Hematopoietic multipotent progenitor cell treated with erythropoietin and hydrocortisone succinate and interleukin-3 and kit ligand, for 8 days (in vitro differentiated cells): ENCODE measurements at regions not wholly inside any gene's neighbourhood (a gene's known extent, or its start where the extent isn't known, plus 50 kb on each side); places are given as distances from the start of the nearest gene placed in this dataset.
"Not testable (repeated sequence)": the region's sequence is repeated elsewhere in the genome, so short reads cannot be mapped to it uniquely, and the experiment has no call there.

Experiments used
- DNase-seq: peaks from one replicate; pipeline ENCODE4 v3.0.0-alpha.2; 2015

DNA sequence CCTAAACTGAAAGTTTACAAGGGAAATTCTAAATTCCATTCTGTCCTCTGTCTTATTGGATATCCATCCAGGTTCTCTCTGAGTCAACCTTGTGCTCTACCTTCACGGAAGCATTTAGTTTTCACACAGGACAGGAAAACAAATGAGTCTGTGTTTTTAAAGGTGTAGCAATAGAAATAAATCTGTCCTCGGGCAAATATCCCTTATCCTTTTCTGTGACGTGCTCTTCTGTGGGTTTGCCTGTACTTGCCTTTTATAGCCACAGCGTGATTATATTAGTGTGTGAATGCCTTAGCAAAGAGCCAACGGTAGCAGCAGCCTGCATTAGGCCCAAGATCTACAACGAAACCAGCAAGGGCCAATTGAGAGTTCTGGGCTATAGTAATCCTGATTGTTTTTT, 127.2 kb upstream of the PLSCR5 start:
- DNase-seq, result no peak

DNA sequence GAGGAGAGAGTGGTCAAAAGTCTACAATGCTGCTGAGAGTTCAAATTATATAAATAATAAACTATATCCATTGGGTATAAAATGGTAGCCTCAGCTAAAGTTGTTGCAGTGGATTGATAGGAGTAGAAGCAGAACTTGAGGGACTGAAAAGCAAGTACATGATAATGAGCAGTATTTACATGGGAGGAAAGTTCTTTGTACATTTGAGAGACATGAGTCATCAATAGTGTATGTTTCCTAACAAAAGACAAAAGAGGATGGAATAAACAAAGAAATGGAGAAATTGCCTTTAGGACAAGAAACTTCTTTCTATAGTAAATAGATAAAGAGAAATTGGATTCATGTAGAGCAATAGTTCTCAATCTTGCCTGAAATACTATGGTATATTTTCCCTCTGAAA, 110.0 kb upstream of the PLSCR5 start:
- DNase-seq, result no peak

DNA sequence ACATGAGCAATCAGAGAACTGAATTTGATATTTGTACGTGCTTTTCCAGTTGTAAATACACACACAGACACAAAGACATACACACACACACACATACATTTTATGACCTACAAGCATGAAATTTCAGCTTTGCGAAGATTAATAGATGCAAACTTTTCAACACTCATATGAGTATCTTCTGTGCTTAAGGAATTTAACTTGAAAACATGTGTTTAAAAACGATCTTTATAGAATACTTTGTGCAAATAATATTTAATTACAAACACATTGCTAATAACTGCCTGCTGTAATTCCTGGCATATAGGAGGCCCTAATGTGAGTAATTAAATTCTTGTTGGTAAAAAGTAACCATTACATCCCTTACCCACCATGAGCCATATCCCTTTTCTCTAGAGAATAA, 107.7 kb upstream of the PLSCR5 start:
- DNase-seq, result no peak

DNA sequence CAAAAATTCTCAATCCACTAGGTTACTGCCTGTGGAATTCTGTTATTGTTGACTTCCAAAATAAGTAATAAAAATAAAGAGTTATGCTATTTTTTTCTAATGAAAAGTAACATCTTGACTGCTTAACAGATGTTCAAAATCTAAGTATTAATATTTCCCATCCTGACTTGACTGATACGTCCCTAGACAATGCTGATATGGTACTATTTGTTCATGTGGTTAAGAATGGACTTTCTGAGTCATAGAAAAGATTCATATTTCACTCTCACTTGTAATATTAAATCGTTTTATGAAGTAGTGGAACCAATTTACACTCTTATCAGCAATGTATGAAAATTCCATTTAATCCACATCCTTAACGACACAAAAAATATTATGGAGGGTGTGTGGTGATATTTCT, 104.8 kb upstream of the PLSCR5 start:
- no peak for DNase-seq

DNA sequence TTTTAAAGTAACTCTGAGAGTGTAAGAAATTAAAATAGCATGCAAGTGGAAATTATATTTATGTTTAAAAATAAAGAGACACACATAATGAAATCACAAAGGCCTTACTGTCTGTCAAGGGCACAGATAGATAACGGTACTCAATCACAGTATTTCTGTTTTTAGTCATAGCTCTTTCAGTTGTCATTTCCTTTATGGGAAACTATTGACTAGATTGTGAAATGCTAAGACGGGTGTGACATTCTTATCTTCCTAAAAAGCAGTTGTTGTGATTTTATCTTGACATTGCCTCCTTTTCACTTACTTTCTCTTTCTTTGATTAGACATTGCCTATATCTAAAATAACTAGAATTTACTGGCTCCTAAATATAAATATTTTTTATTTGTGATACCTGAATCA, 100.1 kb upstream of the PLSCR5 start:
- DNase-seq, result no peak

DNA sequence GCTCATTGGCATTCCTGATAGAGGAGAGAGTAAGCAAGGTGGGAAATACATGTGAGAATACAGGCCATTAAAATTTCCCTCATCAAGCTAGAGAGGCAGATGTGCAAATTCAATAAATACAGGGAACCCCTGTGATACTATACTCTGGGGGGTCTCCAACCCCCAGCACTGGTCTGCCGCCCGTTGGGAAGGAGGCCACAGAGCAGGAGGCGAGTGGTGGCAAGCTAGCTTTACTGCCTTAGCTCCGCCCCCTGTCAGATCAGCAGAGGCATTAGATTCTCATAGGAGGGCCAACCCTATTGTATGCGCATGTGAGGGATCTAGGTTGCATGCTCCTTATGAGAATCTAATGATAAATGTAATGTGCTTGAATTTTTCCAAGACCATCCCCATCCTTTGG, 97.1 kb upstream of the PLSCR5 start:
- DNase-seq, result no peak

DNA sequence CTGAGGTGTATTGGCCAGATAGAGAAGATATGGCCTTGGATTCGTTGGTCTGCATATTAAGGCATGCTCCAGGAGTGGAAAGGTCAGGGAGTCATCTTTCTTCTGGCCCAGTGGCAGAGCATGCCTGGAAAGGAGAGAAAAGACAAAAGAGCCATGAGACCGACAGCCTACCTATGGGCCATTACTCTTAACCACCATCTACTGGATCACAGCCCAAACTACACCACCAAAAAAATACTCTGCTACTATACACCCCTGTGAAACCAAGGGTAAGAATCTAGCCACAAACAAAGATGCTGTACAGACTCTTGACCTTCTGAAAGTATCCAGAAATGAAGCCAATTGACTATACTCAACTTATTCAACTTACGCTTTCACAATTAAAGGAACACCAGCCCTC, 96.1 kb upstream of the PLSCR5 start:
- DNase-seq, result no peak

DNA sequence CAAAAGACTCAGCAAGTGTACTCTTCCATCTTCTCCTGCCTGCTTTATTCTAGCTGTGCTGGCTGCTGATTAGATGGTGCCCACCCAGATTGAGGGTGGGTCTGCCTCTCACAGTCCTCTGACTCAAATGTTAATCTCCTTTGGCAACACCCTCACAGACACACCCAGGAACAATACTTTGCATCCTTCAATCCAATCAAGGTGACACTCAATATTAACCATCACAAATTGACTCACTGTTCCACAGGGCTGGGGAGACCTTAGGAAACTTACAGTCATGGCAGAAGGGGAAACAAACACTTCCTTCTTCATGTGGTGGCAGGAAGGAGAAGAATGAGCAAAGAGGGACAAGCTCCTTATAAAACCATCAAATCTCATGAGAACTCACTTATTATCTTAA, 94.9 kb upstream of the PLSCR5 start:
- DNase-seq, result not testable (repeated sequence)

DNA sequence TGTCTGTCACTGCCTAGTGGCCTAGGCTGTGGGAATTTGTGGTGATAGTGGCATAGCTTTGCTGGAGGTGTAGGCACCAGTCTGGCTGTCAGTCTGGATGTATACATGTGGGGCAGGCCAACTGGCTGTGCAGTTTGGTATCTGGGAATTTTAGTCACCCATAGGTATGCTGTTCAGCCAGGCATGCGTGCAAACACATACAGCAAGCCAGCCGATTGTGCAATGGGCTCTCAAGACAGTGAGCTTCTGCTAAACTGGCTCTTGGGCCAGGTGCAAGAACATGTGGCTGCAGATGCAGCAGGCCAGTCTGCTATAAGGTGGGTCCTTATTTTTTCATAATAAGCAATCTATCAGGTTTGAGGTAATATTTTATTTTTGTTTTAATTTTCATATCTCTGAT, 87.1 kb upstream of the PLSCR5 start:
- no peak for DNase-seq

DNA sequence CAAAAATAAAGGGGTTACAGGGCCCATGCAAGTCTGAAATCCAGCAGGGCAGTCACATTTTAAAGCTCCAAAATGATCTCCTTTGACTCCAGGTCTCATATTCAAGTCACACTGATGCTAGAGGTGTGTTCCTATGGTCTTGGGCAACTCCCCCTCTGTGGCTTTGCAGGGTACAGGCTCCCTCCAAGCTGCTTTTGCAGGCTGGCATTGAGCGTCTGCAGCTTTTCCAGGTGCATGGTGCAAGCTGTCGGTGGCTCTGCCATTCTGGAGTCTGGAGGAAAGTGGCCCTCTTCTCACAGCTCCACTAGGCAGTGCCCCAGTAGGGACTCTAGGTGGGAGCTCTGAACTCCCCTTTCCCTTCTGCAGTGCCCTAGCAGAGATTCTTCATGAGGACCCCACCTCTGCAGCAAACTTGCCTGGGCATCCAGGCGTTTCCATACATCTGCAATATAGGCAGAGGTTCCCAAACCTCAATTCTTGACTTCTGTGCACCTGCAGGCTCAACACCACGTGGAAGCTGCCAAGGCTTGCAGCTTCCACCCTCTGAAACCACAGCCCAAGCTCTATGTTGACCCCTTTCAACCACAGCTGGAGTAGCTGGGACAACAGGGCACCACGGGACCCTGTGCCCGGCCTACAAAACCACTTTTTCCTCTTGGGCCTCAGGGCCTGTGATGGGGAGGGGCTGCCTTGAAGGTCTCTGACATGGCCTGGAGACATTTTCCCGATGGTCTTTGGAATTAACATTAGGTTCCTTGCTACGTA, 80.1 kb upstream of the PLSCR5 start:
- no peak for DNase-seq

DNA sequence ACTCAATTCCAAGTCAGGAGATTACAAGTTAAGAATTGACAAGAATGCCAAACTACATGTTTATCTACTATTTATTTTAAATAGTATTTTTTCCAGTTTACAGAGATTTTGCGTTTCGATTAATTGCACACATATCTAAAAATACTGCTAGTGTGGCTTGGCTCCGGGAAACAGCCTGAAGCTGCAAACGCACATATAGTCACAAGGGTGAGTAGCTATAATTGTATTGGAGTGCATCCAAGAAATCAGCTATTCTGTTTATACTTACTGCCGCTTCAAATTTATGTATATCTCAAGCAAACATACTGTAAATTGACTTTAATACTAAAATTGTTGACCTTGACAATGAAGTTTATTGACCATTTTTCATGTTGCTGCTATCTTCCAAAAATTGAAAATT, 77.0 kb upstream of the PLSCR5 start:
- no peak for DNase-seq

DNA sequence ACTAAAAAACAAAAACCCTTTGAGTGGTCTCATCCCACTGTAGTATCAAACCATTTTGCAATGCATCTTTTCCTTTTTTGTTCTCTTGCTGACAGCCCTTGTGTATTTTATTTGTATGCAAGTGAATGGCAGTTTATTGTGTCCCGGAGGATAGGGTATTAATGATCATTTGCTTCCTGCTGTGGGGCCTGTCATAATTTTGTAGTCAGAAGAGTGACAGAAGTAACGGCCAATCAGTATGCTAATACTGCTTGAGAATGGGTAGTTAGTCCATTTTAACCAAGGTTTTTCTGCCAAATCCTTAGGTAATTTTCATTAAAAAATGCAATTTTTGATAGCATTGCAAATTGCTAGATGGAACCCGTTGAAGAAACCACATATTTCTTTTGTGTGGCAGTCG, 75.5 kb upstream of the PLSCR5 start:
- no peak for DNase-seq

DNA sequence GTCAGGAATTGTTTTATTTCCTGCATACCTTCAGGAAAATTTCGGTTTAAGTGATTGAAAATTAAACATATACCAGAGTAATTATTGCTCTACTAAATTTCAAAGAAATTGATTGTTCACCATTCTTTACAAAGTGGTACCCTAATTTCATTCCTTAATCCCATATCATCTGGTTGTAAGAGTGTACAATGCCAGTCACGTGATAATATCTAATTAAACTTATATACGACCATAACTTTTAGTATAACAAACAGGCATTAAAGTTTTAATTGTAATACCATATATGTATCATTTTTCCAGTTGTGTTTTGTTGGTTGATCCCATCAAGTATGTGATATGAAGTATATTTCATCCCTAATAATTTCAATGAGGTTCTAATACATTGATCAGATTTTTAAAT, 74.8 kb upstream of the PLSCR5 start:
- no peak for DNase-seq

DNA sequence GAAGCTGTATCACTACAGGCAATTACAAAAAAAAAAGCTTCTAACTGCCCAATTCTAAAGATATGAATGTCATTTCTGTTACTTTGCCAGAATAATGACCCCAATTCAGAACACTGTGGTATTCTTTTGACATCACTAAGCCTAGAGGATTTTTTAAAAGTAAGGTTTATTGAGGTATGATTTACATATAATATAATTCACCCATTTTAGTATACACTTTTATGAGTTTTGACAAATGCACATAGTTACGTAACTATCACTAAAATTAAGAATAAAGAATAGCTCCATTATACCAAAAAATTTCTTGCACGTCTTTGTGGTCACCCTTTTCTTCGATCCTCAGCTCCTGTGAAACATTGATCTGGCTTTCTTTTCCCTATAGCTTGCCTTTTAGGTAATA, 74.0 kb upstream of the PLSCR5 start:
- DNase-seq, result no peak

DNA sequence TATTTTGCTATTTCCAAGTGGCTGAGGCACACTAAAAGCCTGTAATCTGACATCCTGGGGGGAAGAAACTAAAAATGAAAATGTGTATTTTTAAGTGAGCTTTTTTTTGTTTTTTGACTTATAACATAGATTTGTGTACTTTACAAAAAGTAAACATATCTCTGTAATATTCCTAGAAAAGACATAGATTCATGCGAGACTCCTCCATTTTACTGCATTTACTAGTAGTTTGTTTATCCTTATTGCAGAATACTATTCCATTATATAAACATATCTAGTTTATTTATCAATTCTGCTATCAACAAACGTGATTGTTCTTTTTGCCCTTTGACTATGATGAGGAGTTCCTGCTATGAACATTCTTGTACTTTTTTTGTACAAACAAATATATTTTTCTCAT, 67.8 kb upstream of the PLSCR5 start:
- no peak for DNase-seq

DNA sequence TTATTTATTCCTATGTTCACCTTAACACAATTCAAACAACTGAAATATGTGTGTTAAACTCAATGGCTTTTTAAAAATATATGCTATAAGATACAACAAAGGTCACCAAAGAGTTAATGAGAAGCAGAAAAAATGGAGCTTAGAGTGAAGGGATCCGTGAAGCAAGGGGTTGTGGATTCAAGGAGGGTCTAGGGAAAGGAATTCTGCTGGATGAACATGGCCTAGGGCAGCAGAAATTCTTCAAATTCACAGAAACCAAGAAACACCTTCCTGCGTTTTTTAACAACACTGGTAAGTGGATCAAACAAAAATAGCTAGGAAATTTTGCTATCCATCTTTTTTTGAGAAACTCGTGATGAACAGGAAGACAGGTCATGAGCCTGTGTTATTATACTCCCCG, 59.3 kb upstream of the PLSCR5 start:
- no peak for DNase-seq

DNA sequence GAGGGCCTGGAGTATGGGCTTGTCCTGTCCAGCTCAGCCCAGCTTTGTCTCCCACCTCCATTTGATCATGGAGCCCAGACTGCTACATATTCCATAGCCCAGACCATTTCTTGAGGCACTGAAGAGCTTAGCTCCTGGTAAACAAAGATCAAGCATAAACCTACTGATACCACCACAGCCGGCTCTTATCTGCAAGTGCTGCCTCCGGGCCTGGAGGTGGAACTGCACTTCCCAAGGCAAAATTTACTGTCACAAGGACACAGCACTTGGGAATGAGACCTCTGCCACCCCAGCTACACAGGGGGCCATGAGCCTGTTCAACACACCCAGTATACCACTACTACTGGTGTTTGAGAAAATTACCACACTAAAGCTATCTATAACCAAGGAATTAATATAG, 53.7 kb upstream of the PLSCR5 start:
- no peak for DNase-seq

DNA sequence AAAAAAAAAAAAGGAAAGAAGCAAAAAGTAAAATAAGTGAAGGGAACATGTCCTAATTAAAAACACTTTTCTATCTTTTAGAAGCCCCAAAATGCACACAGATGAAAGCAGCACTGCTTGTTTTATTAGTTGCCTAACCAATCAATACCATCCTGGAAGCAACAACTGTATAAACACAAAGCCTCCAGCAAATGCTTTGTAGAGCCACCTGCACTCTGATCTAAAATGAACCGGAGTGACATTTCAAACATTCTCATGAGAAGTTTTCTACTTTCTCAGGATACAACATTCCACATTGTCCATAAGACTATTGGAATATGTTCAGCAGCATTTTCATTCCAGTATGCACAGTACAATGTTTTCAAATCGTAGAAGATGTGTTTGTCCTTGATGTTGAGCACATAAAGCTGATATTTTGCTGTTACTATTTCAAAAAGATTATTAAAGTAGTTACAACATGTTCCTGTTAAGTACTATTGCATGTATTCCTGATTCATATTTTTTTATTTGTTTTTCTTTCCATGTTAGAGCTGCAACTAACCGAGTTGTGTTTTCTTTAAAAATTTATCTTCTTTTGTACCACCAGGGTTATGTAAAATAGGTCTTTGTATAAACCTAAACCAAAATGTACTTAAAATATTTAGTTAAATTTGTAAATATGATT, 50.3 kb upstream of the PLSCR5 start:
- DNase-seq, result no peak
